ENCODE measurements at regions not wholly inside any gene's neighbourhood (a gene's known extent, or its start where the extent isn't known, plus 50 kb on each side); places are given as distances from the start of the nearest gene placed in this dataset.

DNA sequence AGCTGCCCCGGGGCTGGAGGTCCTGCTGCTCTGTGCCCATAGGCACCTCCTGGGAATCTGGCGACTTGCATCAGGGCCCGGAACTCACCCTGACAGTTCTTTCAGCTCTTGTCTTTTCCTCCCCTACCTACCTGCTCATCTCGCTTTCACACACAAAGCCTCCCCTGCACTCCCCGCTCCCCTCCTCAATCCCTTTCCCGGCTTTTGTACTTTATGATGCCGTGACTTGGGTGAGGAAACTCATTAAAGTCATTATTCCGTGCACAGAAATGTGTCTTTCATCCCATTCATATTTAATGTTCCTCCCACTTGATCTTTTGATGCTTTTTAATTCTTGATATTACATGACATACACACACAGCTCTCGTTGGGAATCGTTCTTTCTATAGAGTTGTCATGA is 218.6 kb downstream of the RPS24 start:
- Histone ChIP-seq H3K79me1 (ENCODE audit: low read length) (no peaks in the 10 kb centered on the region), H3K4me1 (ENCODE audit: control insufficient read depth, low read depth, low read length) (no peaks in the 10 kb centered on the region), H3K27ac (ENCODE audit: low read depth, low read length) (no peak overlapping the region), H3K18ac (ENCODE audit: low read length) (no peak overlapping the region), H2BK5ac (ENCODE audit: low read length) (no peak overlapping the region), H3K36me3 (ENCODE audit: control insufficient read depth, insufficient read depth, low read length) (no peaks in the 10 kb centered on the region), H3K9ac (ENCODE audit: low read length) (no peak overlapping the region), H3K4me3 (ENCODE audit: low read length) (no peak overlapping the region), H3K56ac (ENCODE audit: low read length) (no peak overlapping the region), H4K5ac (ENCODE audit: low read length) (no peak overlapping the region), H2BK15ac (replicated peaks; ENCODE audit: low read depth) (no peak overlapping the region), H4K8ac (ENCODE audit: low read depth, low read length) (no peak overlapping the region), H3K79me2 (ENCODE audit: control insufficient read depth, insufficient read depth, low read length) (no peaks in the 10 kb centered on the region), H3K4me2 (ENCODE audit: low read length) (no peak overlapping the region), H3K27me3 (ENCODE audit: insufficient read depth, low read length, poor library complexity) (no peaks in the 10 kb centered on the region), H3K4ac (ENCODE audit: low read depth, low read length) (no peak overlapping the region), H3K23ac (ENCODE audit: low read length) (no peak overlapping the region), H2BK120ac (ENCODE audit: low read depth, low read length) (no peak overlapping the region), H2AK5ac (ENCODE audit: low read length) (no peak overlapping the region)
- no CpG with 5 or more reads among the region's 10 CpGs for WGBS (ENCODE audit: extremely low coverage, insufficient coverage, low lambda C conversion rate)
- DNase-seq: no peak

DNA sequence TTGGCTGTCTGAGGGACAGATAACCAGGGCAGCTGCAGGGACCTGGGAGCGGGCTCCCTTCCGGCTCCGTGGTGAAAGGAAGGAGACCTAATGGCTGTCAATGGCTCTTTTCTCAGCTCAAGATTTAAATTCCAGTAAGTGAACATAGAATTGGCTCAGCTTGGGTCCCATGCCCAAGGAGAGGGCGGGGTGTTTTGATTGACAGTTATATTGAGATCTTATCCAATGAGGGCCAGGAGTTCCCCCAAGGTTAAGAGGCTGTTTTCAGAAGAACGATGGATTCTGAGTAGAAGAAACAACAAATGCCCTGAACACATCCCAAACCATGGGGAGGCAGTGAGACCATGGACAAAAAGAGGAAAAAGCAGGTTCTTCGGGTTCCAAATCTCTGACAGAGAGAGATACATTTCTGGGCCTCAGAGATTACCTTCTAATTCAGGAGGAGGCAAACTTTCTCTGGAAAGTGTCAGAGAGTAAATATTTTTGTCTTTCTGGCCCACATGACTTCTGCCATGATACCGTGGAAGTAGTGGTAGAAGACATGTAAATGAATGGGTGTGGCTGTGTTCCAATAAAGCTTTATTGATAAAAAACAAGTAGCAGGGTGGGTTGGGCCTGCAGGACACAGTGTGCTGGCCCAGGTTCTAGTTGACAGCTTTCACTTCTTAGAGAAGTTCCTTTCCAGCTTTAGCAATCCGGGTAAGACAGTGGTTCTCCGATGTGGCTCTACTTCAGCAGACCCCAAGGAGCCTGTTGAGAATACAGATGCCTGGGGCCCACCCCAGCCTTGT is 219.6 kb downstream of the RPS24 start:
- DNase-seq: no peak
- no peak overlapping the region for H3K56ac ChIP-seq (ENCODE audit: low read length)
- no peak overlapping the region for H2BK15ac ChIP-seq (replicated peaks; ENCODE audit: low read depth)
- no peak overlapping the region for H3K27ac ChIP-seq (ENCODE audit: low read depth, low read length)
- no peak overlapping the region for H3K23ac ChIP-seq (ENCODE audit: low read length)
- H2AK5ac ChIP-seq (ENCODE audit: low read length): no peak overlapping the region
- no peak overlapping the region for H3K18ac ChIP-seq (ENCODE audit: low read length)
- H3K4me1 ChIP-seq (ENCODE audit: control insufficient read depth, low read depth, low read length): no peaks in the 10 kb centered on the region
- H4K8ac ChIP-seq (ENCODE audit: low read depth, low read length): no peak overlapping the region
- no peaks in the 10 kb centered on the region for H3K27me3 ChIP-seq (ENCODE audit: insufficient read depth, low read length, poor library complexity)
- H2BK120ac ChIP-seq (ENCODE audit: low read depth, low read length): no peak overlapping the region
- H3K4me3 ChIP-seq (ENCODE audit: low read length): no peak overlapping the region
- no peak overlapping the region for H3K4ac ChIP-seq (ENCODE audit: low read depth, low read length)
- H4K5ac ChIP-seq (ENCODE audit: low read length): no peak overlapping the region
- H3K4me2 ChIP-seq (ENCODE audit: low read length): no peak overlapping the region
- H3K9ac ChIP-seq (ENCODE audit: low read length): no peak overlapping the region
- no CpG with 5 or more reads among the region's 9 CpGs for WGBS (ENCODE audit: extremely low coverage, insufficient coverage, low lambda C conversion rate)
- H2BK5ac ChIP-seq (ENCODE audit: low read length): no peak overlapping the region
- no peaks in the 10 kb centered on the region for H3K79me1 ChIP-seq (ENCODE audit: low read length)
- H3K36me3 ChIP-seq (ENCODE audit: control insufficient read depth, insufficient read depth, low read length): no peaks in the 10 kb centered on the region
- no peaks in the 10 kb centered on the region for H3K79me2 ChIP-seq (ENCODE audit: control insufficient read depth, insufficient read depth, low read length)

DNA sequence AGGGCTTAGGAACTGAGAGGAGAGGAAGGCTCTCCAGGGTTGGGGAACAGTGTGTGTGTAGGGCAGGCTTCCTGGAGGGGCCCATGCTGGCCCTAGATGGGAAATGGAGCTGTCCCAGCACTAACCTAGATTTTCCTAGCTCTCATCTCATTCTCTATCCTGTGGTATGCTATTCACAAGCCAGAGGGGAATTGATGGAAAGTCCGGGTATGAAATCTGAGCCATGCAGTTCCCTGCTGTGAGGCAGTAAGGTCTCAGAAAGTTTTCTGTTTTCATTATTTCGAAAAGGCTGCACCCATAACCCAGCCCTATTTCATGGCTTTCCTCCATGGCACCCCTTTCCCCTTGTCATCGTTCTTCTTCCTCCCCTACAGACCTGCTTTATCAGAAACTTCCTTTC is 220.3 kb downstream of the RPS24 start:
- no peaks in the 10 kb centered on the region for H3K4me1 ChIP-seq (ENCODE audit: control insufficient read depth, low read depth, low read length)
- H3K9ac ChIP-seq (ENCODE audit: low read length): no peak overlapping the region
- H3K27me3 ChIP-seq (ENCODE audit: insufficient read depth, low read length, poor library complexity): no peaks in the 10 kb centered on the region
- no peak overlapping the region for H3K56ac ChIP-seq (ENCODE audit: low read length)
- no peak overlapping the region for H2AK5ac ChIP-seq (ENCODE audit: low read length)
- no peak overlapping the region for H3K27ac ChIP-seq (ENCODE audit: low read depth, low read length)
- no peak overlapping the region for H3K23ac ChIP-seq (ENCODE audit: low read length)
- no peak overlapping the region for H3K4me2 ChIP-seq (ENCODE audit: low read length)
- no peak overlapping the region for H3K4ac ChIP-seq (ENCODE audit: low read depth, low read length)
- no CpG with 5 or more reads among the region's 3 CpGs for WGBS (ENCODE audit: extremely low coverage, insufficient coverage, low lambda C conversion rate)
- no peak overlapping the region for H2BK5ac ChIP-seq (ENCODE audit: low read length)
- H2BK15ac ChIP-seq (replicated peaks; ENCODE audit: low read depth): no peak overlapping the region
- H3K18ac ChIP-seq (ENCODE audit: low read length): no peak overlapping the region
- no peaks in the 10 kb centered on the region for H3K36me3 ChIP-seq (ENCODE audit: control insufficient read depth, insufficient read depth, low read length)
- no peak overlapping the region for H4K5ac ChIP-seq (ENCODE audit: low read length)
- H4K8ac ChIP-seq (ENCODE audit: low read depth, low read length): no peak overlapping the region
- no peaks in the 10 kb centered on the region for H3K79me1 ChIP-seq (ENCODE audit: low read length)
- DNase-seq: no peak
- no peak overlapping the region for H2BK120ac ChIP-seq (ENCODE audit: low read depth, low read length)
- no peak overlapping the region for H3K4me3 ChIP-seq (ENCODE audit: low read length)
- H3K79me2 ChIP-seq (ENCODE audit: control insufficient read depth, insufficient read depth, low read length): no peaks in the 10 kb centered on the region

DNA sequence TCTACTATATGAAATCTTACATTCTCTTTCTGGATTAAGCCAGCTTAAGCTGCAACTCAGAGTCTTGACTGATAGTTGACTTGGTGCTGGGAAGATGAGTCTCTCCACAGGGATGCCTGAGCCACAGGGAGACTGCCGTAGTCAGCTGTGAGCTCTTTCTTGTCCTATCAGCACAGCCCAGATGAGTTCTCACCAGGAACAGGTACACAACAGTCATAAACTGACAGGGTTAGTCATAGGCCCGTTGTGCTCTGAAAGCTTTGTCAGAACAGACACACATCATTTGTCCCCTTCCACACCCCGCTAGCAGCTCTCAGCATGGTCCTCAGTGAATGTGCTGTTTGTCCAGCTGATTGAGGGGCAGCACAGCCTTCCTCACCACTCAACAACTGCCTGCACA is 221.6 kb downstream of the RPS24 start:
- no peak overlapping the region for H3K4ac ChIP-seq (ENCODE audit: low read depth, low read length)
- no peak overlapping the region for H3K4me2 ChIP-seq (ENCODE audit: low read length)
- no peak overlapping the region for H3K23ac ChIP-seq (ENCODE audit: low read length)
- no peak overlapping the region for H3K56ac ChIP-seq (ENCODE audit: low read length)
- no peak overlapping the region for H4K8ac ChIP-seq (ENCODE audit: low read depth, low read length)
- H3K9ac ChIP-seq (ENCODE audit: low read length): no peak overlapping the region
- no peaks in the 10 kb centered on the region for H3K79me2 ChIP-seq (ENCODE audit: control insufficient read depth, insufficient read depth, low read length)
- DNase-seq: no peak
- no peak overlapping the region for H3K4me3 ChIP-seq (ENCODE audit: low read length)
- H2BK5ac ChIP-seq (ENCODE audit: low read length): no peak overlapping the region
- no CpG with 5 or more reads among the region's 3 CpGs for WGBS (ENCODE audit: extremely low coverage, insufficient coverage, low lambda C conversion rate)
- H3K4me1 ChIP-seq (ENCODE audit: control insufficient read depth, low read depth, low read length): no peaks in the 10 kb centered on the region
- H3K18ac ChIP-seq (ENCODE audit: low read length): no peak overlapping the region
- H3K79me1 ChIP-seq (ENCODE audit: low read length): no peaks in the 10 kb centered on the region
- H3K36me3 ChIP-seq (ENCODE audit: control insufficient read depth, insufficient read depth, low read length): no peaks in the 10 kb centered on the region
- H2AK5ac ChIP-seq (ENCODE audit: low read length): no peak overlapping the region
- H2BK120ac ChIP-seq (ENCODE audit: low read depth, low read length): no peak overlapping the region
- H2BK15ac ChIP-seq (replicated peaks; ENCODE audit: low read depth): no peak overlapping the region
- H3K27ac ChIP-seq (ENCODE audit: low read depth, low read length): no peak overlapping the region
- H3K27me3 ChIP-seq (ENCODE audit: insufficient read depth, low read length, poor library complexity): no peaks in the 10 kb centered on the region
- H4K5ac ChIP-seq (ENCODE audit: low read length): no peak overlapping the region

DNA sequence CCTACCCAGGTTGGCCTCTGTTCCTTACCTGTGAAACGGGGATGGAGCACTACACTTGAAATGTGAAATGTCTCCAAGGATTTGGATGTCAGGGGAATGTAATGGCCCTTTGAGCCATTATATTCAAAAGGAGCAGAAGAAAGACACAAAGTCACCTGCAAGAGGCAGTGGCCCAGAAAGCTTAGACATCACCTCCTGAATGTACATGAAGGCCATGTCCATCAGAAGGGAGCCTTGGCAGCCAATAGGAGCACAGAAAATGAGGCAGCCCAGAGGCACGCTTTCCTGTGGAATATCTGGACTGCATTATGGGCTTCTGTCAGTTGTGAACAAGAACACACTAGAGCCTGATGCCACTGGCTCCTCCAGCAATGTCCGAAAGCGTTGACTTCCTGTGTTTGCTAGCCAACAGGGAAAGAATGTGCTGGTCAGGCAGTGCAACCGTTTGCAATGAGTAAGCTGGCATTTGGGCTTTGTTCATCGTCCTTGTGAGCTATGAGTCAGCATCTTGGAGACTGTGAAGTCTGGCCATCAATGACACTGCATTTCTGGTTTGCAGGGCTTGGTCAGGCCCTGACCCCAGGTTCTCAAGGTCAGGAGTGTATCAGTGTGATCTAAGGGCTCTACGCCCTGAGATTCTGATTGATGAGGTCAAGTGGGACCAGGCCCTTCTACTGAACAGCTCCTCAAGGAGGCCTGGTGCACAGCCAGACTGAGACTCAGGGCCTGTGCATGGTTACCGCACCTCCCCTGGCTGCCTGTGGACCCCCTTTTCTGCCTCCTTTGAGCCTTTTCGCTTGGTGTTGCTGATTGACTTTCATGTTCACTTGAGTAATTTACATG is 222.4 kb downstream of the RPS24 start:
- Histone ChIP-seq H2BK120ac (ENCODE audit: low read depth, low read length) (no peak overlapping the region), H3K4me2 (ENCODE audit: low read length) (no peak overlapping the region), H2AK5ac (ENCODE audit: low read length) (no peak overlapping the region), H3K79me2 (ENCODE audit: control insufficient read depth, insufficient read depth, low read length) (no peaks in the 10 kb centered on the region), H3K79me1 (ENCODE audit: low read length) (no peaks in the 10 kb centered on the region), H3K27me3 (ENCODE audit: insufficient read depth, low read length, poor library complexity) (no peaks in the 10 kb centered on the region), H3K23ac (ENCODE audit: low read length) (no peak overlapping the region), H3K9ac (ENCODE audit: low read length) (no peak overlapping the region), H4K5ac (ENCODE audit: low read length) (no peak overlapping the region), H2BK15ac (replicated peaks; ENCODE audit: low read depth) (no peak overlapping the region), H3K27ac (ENCODE audit: low read depth, low read length) (no peak overlapping the region), H4K8ac (ENCODE audit: low read depth, low read length) (no peak overlapping the region), H3K4me1 (ENCODE audit: control insufficient read depth, low read depth, low read length) (no peaks in the 10 kb centered on the region), H3K56ac (ENCODE audit: low read length) (no peak overlapping the region), H3K4me3 (ENCODE audit: low read length) (no peak overlapping the region), H3K4ac (ENCODE audit: low read depth, low read length) (peak overlapping the region; percentile 18), H2BK5ac (ENCODE audit: low read length) (peak overlapping the region; percentile 16), H3K36me3 (ENCODE audit: control insufficient read depth, insufficient read depth, low read length) (no peaks in the 10 kb centered on the region), H3K18ac (ENCODE audit: low read length) (peak overlapping the region; percentile 11)
- no CpG with 5 or more reads among the region's 9 CpGs for WGBS (ENCODE audit: extremely low coverage, insufficient coverage, low lambda C conversion rate)
- DNase-seq: peak; percentile 93

All from mesendoderm (in vitro differentiated cells).